ENCODE measurements at regions not wholly inside any gene's neighbourhood (a gene's known extent, or its start where the extent isn't known, plus 50 kb on each side); places are given as distances from the start of the nearest gene placed in this dataset.

GRCh38 chr2:221791844-221792243, 219.7 kb upstream of the EPHA4 start:
- no peaks in the 10 kb centered on the region for H3K36me3 Mint-ChIP-seq (ENCODE audit: low read depth)
- H3K4me3 Mint-ChIP-seq = no peak overlapping the region
- H3K27me3 Mint-ChIP-seq (ENCODE audit: low read depth) = peaks cover 2% of the 10 kb centered on the region
- TF ChIP-seq, protein P1, sequence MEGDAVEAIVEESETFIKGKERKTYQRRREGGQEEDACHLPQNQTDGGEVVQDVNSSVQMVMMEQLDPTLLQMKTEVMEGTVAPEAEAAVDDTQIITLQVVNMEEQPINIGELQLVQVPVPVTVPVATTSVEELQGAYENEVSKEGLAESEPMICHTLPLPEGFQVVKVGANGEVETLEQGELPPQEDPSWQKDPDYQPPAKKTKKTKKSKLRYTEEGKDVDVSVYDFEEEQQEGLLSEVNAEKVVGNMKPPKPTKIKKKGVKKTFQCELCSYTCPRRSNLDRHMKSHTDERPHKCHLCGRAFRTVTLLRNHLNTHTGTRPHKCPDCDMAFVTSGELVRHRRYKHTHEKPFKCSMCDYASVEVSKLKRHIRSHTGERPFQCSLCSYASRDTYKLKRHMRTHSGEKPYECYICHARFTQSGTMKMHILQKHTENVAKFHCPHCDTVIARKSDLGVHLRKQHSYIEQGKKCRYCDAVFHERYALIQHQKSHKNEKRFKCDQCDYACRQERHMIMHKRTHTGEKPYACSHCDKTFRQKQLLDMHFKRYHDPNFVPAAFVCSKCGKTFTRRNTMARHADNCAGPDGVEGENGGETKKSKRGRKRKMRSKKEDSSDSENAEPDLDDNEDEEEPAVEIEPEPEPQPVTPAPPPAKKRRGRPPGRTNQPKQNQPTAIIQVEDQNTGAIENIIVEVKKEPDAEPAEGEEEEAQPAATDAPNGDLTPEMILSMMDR (conservative IDR thresholded peaks at IDR 0.05) = no peak
- no peak overlapping the region for H3K27ac Mint-ChIP-seq (ENCODE audit: unreplicated experiment)
- H3K9me3 Mint-ChIP-seq = peaks cover 8% of the 10 kb centered on the region
- H3K4me1 Mint-ChIP-seq = peaks cover 30% of the 10 kb centered on the region
- DNase-seq (ENCODE audit: low read depth, low spot score) = no peak

DNA sequence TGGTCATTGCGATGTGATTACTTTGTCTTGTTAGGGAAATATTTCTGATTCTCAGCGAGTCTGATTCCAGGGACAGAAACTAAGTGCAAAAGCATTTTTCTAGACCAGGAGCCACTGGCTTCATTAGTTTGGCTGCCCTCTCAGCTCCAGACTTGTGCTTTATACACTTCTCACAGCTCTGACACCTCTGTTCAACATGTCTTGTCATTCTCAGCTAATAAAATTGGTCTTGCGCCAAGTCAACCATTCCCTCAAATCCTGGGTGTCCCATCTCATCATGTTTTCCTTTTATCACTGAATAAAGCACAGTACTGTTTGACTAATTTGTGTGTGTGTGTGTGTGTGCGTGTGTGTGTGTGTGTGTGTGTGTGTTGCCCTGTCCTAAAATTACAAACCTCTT, 215.5 kb upstream of the EPHA4 start:
- Mint-ChIP-seq H3K27me3 (ENCODE audit: low read depth) (no peaks in the 10 kb centered on the region), H3K36me3 (ENCODE audit: low read depth) (no peaks in the 10 kb centered on the region), H3K4me3 (no peak overlapping the region), H3K4me1 (peaks cover 25% of the 10 kb centered on the region), H3K27ac (ENCODE audit: unreplicated experiment) (peak overlapping the region; percentile 30), H3K9me3 (peaks cover 8% of the 10 kb centered on the region)
- no peak for DNase-seq (ENCODE audit: low read depth, low spot score)
- TF ChIP-seq, protein P1 (conservative IDR thresholded peaks at IDR 0.05) = no peak

DNA sequence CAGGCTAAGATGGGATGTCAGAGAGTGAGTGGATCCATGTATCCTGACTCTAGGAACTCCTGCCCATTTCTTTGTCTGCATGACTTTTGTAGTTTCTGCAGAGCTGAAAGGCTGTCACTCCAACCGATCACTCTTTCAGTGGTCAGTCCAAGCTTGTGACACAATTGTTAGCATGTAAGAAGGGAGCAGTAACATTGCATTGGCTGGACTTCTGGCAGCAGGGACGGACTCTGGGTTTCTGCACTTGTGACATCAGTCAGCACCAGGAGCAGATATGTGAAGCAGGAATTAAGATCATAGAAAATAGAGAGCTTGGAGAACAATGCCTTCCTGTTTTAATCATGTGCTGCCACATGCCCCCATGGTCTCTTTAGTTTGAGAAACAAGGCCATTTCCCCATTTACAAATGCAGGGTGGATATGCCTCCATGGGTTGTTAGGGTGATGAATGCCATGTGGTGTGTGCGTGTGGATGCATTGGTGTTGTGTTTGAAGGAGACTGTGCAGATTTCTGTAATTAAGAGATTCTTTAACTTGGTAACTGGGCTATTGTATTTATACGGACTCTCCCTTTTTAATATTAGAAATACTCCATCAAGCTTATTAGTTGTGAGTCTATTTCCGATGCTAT, 214.3 kb upstream of the EPHA4 start:
- H3K27ac Mint-ChIP-seq (ENCODE audit: unreplicated experiment) = peak overlapping the region; percentile 46
- H3K27me3 Mint-ChIP-seq (ENCODE audit: low read depth) = no peaks in the 10 kb centered on the region
- H3K9me3 Mint-ChIP-seq = peaks cover 8% of the 10 kb centered on the region
- H3K36me3 Mint-ChIP-seq (ENCODE audit: low read depth) = no peaks in the 10 kb centered on the region
- no peak for DNase-seq (ENCODE audit: low read depth, low spot score)
- no peak overlapping the region for H3K4me3 Mint-ChIP-seq
- peaks cover 25% of the 10 kb centered on the region for H3K4me1 Mint-ChIP-seq
- TF ChIP-seq, protein P1 (conservative IDR thresholded peaks at IDR 0.05) = no peak

DNA sequence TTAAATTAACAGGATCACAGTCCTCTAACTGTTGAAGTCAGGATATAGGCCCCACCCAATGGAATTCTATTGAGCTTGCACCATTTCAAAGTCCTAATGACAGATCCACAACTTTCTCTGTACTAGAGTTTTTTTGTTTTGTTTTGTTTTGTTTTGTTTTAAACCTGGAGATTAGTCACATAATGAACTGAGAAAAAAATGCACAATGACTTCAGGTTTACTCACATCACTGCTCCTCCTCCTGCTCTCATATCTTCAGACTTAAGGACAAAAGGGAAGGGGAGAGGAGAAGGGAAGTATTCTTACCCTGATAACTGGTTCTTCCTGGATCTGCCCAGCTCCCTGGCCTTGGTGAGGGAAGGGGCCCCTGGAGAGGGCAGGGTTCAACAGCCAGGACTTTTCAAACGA, 208.2 kb upstream of the EPHA4 start:
- H3K27me3 Mint-ChIP-seq (ENCODE audit: low read depth) = no peaks in the 10 kb centered on the region
- peak overlapping the region; percentile 63 for H3K27ac Mint-ChIP-seq (ENCODE audit: unreplicated experiment)
- H3K36me3 Mint-ChIP-seq (ENCODE audit: low read depth) = no peaks in the 10 kb centered on the region
- TF ChIP-seq, protein P1 (conservative IDR thresholded peaks at IDR 0.05) = no peak
- H3K4me1 Mint-ChIP-seq = peaks cover 18% of the 10 kb centered on the region
- no peak overlapping the region for H3K4me3 Mint-ChIP-seq
- H3K9me3 Mint-ChIP-seq = peaks cover 5% of the 10 kb centered on the region
- DNase-seq (ENCODE audit: low read depth, low spot score) = no peak

DNA sequence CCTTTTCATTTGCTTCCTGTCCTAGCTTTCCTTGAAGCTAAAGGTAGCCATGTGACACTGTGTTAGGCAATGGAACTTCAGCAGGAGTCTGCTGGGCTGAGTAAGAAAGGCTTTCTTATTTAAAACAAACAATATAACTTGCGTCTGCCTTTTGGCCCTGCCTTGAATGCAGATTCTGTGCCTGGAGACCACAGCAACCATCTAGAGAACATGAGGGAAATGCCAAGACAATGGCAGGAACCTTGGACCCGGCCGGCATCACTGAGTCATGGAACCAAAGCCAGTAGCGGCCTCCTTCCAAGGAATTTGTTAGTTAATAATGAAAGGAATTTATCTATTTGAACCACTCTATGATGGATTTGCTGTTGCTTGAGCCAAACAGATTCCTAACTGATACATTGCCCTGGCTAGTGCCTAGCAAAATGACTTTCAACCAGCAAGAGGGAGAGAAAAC, 207.5 kb upstream of the EPHA4 start:
- Mint-ChIP-seq H3K36me3 (ENCODE audit: low read depth) (no peaks in the 10 kb centered on the region), H3K27ac (ENCODE audit: unreplicated experiment) (no peak overlapping the region), H3K4me1 (peaks cover 23% of the 10 kb centered on the region), H3K9me3 (peaks cover 5% of the 10 kb centered on the region), H3K4me3 (no peak overlapping the region), H3K27me3 (ENCODE audit: low read depth) (no peaks in the 10 kb centered on the region)
- TF ChIP-seq, protein P1 (conservative IDR thresholded peaks at IDR 0.05) = no peak
- no peak for DNase-seq (ENCODE audit: low read depth, low spot score)
